Ishikawa (cell line): ENCODE measurements at regions not wholly inside any gene's neighbourhood (a gene's known extent, or its start where the extent isn't known, plus 50 kb on each side); places are given as distances from the start of the nearest gene placed in this dataset.

Experiments used
- CEBPB ChIP-seq: IDR thresholded peaks from 2 replicates; pipeline ENCODE4 v1.6.1; 2012
- CREB1 ChIP-seq: IDR thresholded peaks from 2 replicates; pipeline ENCODE4 v1.6.1; 2012; ENCODE audit warnings: low read depth
- EGR1 ChIP-seq: IDR thresholded peaks from 2 replicates; pipeline ENCODE4 v1.6.1; 2012
- EP300 ChIP-seq: IDR thresholded peaks from 2 replicates; pipeline ENCODE4 v1.6.1; 2012; ENCODE audit warnings: borderline replicate concordance
- FOXM1 ChIP-seq: IDR thresholded peaks from 2 replicates; pipeline ENCODE4 v1.6.1; 2012; ENCODE audit warnings: low read depth, borderline replicate concordance
- NFIC ChIP-seq: IDR thresholded peaks from 2 replicates; pipeline ENCODE4 v1.6.1; 2012
- RAD21 ChIP-seq: IDR thresholded peaks from 2 replicates; pipeline ENCODE4 v1.6.1; 2012; ENCODE audit warnings: low read depth
- TAF1 ChIP-seq: IDR thresholded peaks from 2 replicates; pipeline ENCODE4 v1.6.1; 2012; ENCODE audit warnings: low read depth, mild to moderate bottlenecking
- TCF12 ChIP-seq: IDR thresholded peaks from 2 replicates; pipeline ENCODE4 v1.6.1; 2012; ENCODE audit warnings: low read depth
- TEAD4 ChIP-seq: IDR thresholded peaks from 2 replicates; pipeline ENCODE4 v1.6.1; 2012
- YY1 ChIP-seq: IDR thresholded peaks from 2 replicates; pipeline ENCODE4 v1.6.1; 2012; ENCODE audit warnings: low read depth
- ZBTB7A ChIP-seq: IDR thresholded peaks from 2 replicates; pipeline ENCODE4 v1.6.1; 2012; ENCODE audit warnings: low read depth
- TF ChIP-seq, protein P1 (sequence below): IDR thresholded peaks from 2 replicates; pipeline ENCODE4 v1.6.1; 2012; ENCODE audit warnings: low read depth, mild to moderate bottlenecking
- TF ChIP-seq, protein P2 (sequence below): IDR thresholded peaks from 2 replicates; pipeline ENCODE4 v1.6.1; 2012
- TF ChIP-seq, protein P3 (sequence below): IDR thresholded peaks from 2 replicates; pipeline ENCODE4 v1.6.1; 2012

DNA sequence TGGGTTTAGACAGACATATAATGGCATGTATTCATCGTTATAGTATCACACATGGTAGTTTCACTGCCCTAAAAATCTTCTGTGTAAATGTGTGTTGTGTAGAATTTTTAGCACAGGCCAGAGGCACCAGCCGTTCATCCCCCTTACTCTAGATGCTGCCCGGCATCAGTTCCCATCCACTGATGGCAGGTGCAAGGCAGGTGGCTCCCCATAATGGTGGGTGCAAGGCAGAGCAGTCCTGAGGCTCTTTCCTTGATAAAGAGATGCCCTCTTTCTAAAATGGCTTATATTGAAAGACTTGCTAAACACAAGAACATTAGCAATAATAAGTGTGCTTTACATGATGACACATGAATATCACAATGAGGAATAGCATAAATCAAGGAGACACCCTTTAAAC is 508.5 kb downstream of the EPHA4 start:
- no peak for TF ChIP-seq EGR1
- TF ChIP-seq CEBPB, result no peak
- no peak for TF ChIP-seq TCF12
- no peak for TF ChIP-seq YY1
- no peak for TF ChIP-seq FOXM1
- TF ChIP-seq TEAD4, result no peak
- TF ChIP-seq, protein P1, sequence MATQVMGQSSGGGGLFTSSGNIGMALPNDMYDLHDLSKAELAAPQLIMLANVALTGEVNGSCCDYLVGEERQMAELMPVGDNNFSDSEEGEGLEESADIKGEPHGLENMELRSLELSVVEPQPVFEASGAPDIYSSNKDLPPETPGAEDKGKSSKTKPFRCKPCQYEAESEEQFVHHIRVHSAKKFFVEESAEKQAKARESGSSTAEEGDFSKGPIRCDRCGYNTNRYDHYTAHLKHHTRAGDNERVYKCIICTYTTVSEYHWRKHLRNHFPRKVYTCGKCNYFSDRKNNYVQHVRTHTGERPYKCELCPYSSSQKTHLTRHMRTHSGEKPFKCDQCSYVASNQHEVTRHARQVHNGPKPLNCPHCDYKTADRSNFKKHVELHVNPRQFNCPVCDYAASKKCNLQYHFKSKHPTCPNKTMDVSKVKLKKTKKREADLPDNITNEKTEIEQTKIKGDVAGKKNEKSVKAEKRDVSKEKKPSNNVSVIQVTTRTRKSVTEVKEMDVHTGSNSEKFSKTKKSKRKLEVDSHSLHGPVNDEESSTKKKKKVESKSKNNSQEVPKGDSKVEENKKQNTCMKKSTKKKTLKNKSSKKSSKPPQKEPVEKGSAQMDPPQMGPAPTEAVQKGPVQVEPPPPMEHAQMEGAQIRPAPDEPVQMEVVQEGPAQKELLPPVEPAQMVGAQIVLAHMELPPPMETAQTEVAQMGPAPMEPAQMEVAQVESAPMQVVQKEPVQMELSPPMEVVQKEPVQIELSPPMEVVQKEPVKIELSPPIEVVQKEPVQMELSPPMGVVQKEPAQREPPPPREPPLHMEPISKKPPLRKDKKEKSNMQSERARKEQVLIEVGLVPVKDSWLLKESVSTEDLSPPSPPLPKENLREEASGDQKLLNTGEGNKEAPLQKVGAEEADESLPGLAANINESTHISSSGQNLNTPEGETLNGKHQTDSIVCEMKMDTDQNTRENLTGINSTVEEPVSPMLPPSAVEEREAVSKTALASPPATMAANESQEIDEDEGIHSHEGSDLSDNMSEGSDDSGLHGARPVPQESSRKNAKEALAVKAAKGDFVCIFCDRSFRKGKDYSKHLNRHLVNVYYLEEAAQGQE, result no peak
- TF ChIP-seq NFIC, result no peak
- TF ChIP-seq CREB1, result no peak
- TF ChIP-seq, protein P2, sequence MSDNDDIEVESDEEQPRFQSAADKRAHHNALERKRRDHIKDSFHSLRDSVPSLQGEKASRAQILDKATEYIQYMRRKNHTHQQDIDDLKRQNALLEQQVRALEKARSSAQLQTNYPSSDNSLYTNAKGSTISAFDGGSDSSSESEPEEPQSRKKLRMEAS, result no peak
- no peak for TF ChIP-seq EP300
- no peak for TF ChIP-seq TAF1
- TF ChIP-seq RAD21, result no peak
- TF ChIP-seq, protein P3, sequence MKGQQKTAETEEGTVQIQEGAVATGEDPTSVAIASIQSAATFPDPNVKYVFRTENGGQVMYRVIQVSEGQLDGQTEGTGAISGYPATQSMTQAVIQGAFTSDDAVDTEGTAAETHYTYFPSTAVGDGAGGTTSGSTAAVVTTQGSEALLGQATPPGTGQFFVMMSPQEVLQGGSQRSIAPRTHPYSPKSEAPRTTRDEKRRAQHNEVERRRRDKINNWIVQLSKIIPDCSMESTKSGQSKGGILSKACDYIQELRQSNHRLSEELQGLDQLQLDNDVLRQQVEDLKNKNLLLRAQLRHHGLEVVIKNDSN, result no peak
- TF ChIP-seq ZBTB7A, result no peak

DNA sequence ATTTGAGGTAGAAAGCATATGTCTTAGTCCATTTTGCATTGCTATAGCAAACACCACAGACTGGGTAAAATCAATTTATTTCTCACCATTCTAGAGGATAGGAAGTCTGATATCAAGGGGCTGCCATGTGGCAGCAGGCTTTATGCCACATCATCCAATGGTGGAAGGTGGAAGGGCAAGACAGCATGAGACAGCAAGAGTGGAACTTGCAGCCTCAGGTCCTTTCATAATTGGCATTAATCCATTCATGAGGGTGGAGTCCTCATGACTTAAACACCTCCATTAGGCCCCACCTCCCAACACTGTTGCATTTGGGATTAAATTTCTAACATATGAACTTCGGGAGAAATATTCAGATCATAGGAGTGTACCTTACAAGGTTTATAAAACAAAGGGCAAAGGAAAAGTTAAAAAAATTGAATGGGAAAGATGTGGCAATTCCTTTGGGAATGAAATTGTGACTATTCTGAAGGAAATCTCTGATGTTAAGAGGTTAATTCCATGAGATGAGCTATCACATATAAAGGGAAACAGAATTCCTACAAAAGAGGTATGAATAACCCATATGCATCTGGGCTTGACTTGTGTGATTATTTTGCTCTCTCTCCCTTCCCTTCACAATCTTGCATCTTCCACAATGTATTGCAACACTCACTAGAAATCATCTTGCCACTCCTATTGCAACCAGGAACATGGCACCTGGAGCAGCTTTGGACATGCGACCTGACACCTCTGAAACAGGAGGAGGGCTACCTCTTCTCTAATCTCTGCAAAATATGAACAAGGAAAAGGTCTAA is 507.8 kb downstream of the EPHA4 start:
- TF ChIP-seq EGR1, result no peak
- no peak for TF ChIP-seq TAF1
- TF ChIP-seq, protein P1, result no peak
- TF ChIP-seq NFIC, result no peak

DNA sequence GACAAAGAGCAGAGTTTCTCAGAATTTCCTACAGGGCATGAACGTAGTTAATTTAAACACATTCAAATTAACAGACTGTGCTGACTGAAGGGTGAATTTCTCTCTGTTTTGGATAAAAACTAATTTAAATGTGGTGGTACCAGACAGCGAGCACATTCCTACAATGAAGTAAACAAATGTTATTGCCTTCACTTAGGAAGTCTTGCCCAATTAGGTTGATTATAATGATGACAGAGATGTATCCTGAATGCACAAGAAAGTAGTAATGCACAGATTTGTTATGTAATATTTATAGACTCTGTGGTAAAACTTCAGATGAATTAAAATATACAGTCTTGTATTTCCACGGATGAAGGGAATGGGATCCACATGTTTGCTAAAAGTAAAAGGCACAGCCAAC is 507.2 kb downstream of the EPHA4 start:
- TF ChIP-seq TAF1 (no peak), FOXM1 (no peak), NFIC (no peak), EGR1 (no peak), YY1 (no peak), TEAD4 (no peak), EP300 (no peak), TCF12 (no peak), CREB1 (no peak), ZBTB7A (no peak), CEBPB (no peak), RAD21 (no peak)
- TF ChIP-seq, protein P1, result no peak
- TF ChIP-seq, protein P2, result no peak
- TF ChIP-seq, protein P3, result no peak

DNA sequence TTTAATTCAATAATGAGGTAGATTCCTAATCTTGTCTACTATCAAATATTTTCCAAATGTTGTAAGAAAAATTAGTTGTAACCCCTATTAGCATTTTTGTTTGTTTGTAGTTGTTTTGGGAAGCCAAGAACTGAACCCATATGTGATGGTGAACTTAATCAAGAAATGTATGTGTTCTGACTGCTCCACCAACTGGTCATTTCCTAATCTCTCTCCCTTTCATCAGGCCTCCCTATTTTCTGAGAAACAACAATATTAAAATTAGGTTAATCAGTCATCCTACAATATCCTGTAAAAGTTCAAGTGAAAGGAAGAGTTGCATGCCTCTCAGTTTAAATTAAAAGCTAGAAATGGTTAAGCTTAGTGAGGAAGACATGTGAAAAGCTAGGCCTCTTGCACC is 504.0 kb downstream of the EPHA4 start:
- TF ChIP-seq EP300 (no peak), NFIC (no peak), RAD21 (no peak), CREB1 (no peak), CEBPB (no peak), TAF1 (no peak), TEAD4 (no peak), FOXM1 (no peak)
- TF ChIP-seq, protein P1, result no peak
- TF ChIP-seq, protein P2, result no peak
